Panc1 (cell line): ENCODE measurements at regions not wholly inside any gene's neighbourhood (a gene's known extent, or its start where the extent isn't known, plus 50 kb on each side); places are given as distances from the start of the nearest gene placed in this dataset.

Source experiments
- REST ChIP-seq, 2 experiments: IDR thresholded peaks; 2 replicates each; pipeline ENCODE4 v1.6.1; 2011 to 2012; ENCODE audit warnings: low read depth in 2 of 2, control low read depth in 1 of 2, low read length in 1 of 2, mild to moderate bottlenecking in 1 of 2, moderate library complexity in 1 of 2; ENCODE audit not compliant: insufficient read depth in 1 of 2
- TCF7L2 ChIP-seq: IDR thresholded peaks from 2 replicates; pipeline ENCODE4 v1.6.1; 2011; ENCODE audit warnings: mild to moderate bottlenecking, low read depth, low read length, inconsistent platforms

- TF ChIP-seq REST (IDR thresholded peaks at IDR 0.05; ENCODE audit: insufficient read depth in 1 of 2, low read depth in 2 of 2, low read length in 1 of 2) (no peak), TCF7L2 (no peak)
Observed at GRCh38 chr18:65548316-65548715, 202.5 kb upstream of the CDH7 start.
